ENCODE measurements at regions not wholly inside any gene's neighbourhood (a gene's known extent, or its start where the extent isn't known, plus 50 kb on each side); places are given as distances from the start of the nearest gene placed in this dataset.

DNA sequence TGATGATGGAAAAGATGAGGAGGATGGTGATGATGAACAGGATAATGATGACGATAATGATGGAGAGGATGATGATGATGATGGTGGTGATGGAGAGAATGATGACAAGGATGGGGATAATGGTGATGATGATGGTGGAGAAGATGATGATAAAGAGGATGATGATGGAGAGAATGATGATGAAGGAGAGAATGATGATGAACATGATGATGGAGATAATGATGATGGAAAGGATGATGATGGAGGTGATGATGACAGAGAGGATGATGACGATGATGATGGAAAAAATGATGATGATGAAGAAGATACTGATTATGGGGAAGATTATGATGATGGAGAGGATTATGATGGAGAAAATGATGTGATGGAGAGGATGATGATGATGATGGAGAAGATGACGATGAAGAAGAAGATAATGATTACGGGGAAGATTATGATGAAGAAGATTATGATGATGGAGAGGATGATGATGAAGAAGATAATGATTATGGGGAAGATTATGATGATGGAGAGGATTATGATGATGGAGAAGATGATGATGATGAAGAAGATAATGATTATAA, 204.1 kb downstream of the MATN1 start:
- Histone ChIP-seq H3K9me3 (replicated peaks; ENCODE audit: control insufficient read depth, insufficient read depth, low read length) (no peaks in the 10 kb centered on the region), H4K20me1 (ENCODE audit: control insufficient read depth, insufficient read depth) (no peaks in the 10 kb centered on the region), H3K36me3 (ENCODE audit: control insufficient read depth in 2 of 2, insufficient read depth in 2 of 2, low read length in 1 of 2) (no peaks in the 10 kb centered on the region), H3K79me2 (ENCODE audit: control insufficient read depth, insufficient read depth, low read length) (no peaks in the 10 kb centered on the region), H3K27me3 (replicated peaks in 1 of 2; ENCODE audit: control insufficient read depth in 2 of 2, insufficient read depth in 2 of 2, low read length in 1 of 2) (no peaks in the 10 kb centered on the region; a peak in 1 of 4 replicates), H3K9ac (ENCODE audit: control insufficient read depth, insufficient read depth, low read length) (no peak overlapping the region), H3K4me1 (ENCODE audit: control insufficient read depth, insufficient read depth, low read length) (no peaks in the 10 kb centered on the region), H2AFZ (ENCODE audit: control insufficient read depth, low read depth, low read length) (no peak overlapping the region), H3K4me3 (no peak overlapping the region), H3K4me2 (ENCODE audit: control insufficient read depth, insufficient read depth) (no peak overlapping the region), H3K27ac (ENCODE audit: control insufficient read depth, insufficient read depth) (no peak overlapping the region)
- DNase-seq (ENCODE audit: low read depth, low spot score) (no peak), ATAC-seq (no peak), FAIRE-seq (no peak)
- ChIA-PET CTCF (no interaction called here), SMC1A (ENCODE audit: uncharacterized antibody, unreplicated experiment) (no interaction called here), POLR2A (no interaction called here), RAD21 (ENCODE audit: unreplicated experiment) (no interaction called here)
- 13% methylated on average over 4 of the region's 4 CpGs for WGBS (ENCODE audit: insufficient coverage, insufficient replicate concordance, low lambda C conversion rate, missing lambda C conversion rate)
- TF ChIP-seq SMAD5 (IDR thresholded peaks at IDR 0.05; ENCODE audit: low read depth) = no peak
- TF ChIP-seq, protein P1, sequence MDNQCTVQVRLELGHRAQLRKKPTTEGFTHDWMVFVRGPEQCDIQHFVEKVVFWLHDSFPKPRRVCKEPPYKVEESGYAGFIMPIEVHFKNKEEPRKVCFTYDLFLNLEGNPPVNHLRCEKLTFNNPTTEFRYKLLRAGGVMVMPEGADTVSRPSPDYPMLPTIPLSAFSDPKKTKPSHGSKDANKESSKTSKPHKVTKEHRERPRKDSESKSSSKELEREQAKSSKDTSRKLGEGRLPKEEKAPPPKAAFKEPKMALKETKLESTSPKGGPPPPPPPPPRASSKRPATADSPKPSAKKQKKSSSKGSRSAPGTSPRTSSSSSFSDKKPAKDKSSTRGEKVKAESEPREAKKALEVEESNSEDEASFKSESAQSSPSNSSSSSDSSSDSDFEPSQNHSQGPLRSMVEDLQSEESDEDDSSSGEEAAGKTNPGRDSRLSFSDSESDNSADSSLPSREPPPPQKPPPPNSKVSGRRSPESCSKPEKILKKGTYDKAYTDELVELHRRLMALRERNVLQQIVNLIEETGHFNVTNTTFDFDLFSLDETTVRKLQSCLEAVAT (IDR thresholded peaks at IDR 0.05) = no peak
- TF ChIP-seq ZBTB11 (CRISPR knock-in tag; IDR thresholded peaks at IDR 0.05) = no peak
- no peak for TF ChIP-seq RAD51 (IDR thresholded peaks at IDR 0.05)
- no peak for TF ChIP-seq RUNX3 (IDR thresholded peaks at IDR 0.05; ENCODE audit: low read length)
- no peak for TF ChIP-seq YY1 (IDR thresholded peaks at IDR 0.05; ENCODE audit: low read depth, low read length)
- no peak for TF ChIP-seq NBN (IDR thresholded peaks at IDR 0.05)
- TF ChIP-seq CEBPB (IDR thresholded peaks at IDR 0.05; ENCODE audit: borderline replicate concordance in 1 of 2, low read depth in 2 of 2, low read length in 2 of 2) = no peak
- TF ChIP-seq, protein P2, sequence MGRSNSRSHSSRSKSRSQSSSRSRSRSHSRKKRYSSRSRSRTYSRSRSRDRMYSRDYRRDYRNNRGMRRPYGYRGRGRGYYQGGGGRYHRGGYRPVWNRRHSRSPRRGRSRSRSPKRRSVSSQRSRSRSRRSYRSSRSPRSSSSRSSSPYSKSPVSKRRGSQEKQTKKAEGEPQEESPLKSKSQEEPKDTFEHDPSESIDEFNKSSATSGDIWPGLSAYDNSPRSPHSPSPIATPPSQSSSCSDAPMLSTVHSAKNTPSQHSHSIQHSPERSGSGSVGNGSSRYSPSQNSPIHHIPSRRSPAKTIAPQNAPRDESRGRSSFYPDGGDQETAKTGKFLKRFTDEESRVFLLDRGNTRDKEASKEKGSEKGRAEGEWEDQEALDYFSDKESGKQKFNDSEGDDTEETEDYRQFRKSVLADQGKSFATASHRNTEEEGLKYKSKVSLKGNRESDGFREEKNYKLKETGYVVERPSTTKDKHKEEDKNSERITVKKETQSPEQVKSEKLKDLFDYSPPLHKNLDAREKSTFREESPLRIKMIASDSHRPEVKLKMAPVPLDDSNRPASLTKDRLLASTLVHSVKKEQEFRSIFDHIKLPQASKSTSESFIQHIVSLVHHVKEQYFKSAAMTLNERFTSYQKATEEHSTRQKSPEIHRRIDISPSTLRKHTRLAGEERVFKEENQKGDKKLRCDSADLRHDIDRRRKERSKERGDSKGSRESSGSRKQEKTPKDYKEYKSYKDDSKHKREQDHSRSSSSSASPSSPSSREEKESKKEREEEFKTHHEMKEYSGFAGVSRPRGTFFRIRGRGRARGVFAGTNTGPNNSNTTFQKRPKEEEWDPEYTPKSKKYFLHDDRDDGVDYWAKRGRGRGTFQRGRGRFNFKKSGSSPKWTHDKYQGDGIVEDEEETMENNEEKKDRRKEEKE (IDR thresholded peaks at IDR 0.05) = no peak
- no peak for TF ChIP-seq SMC3 (IDR thresholded peaks at IDR 0.05; ENCODE audit: borderline replicate concordance, low read length)
- no peak for TF ChIP-seq IRF4 (IDR thresholded peaks at IDR 0.05; ENCODE audit: low read depth, low read length)
- no peak for TF ChIP-seq PAX8 (IDR thresholded peaks at IDR 0.05)
- BruUV-seq (replicated peaks) = no TSS peak
- in situ Hi-C loops (cut with MboI) (no loop called here), intact Hi-C loops (cut with micrococcal nuclease; ENCODE audit: unreplicated experiment) (no loop called here)
